Lower leg skin (tissue), 3 donors: ENCODE measurements at regions not wholly inside any gene's neighbourhood (a gene's known extent, or its start where the extent isn't known, plus 50 kb on each side); places are given as distances from the start of the nearest gene placed in this dataset.

Experiments used
- CTCF ChIP-seq, 3 donors: fragments of 450-650 bp; IDR thresholded peaks; one replicate each; pipeline ENCODE4 v1.5.1; 2016; ENCODE audit warnings: antibody characterized with exemption in 3 of 3, mild to moderate bottlenecking in 3 of 3, moderate library complexity in 2 of 3
- POLR2A ChIP-seq, 2 donors: fragments of 450-650 bp; IDR thresholded peaks; one replicate each; pipeline ENCODE4 v1.6.1; 2016 to 2017; ENCODE audit warnings: antibody characterized with exemption in 2 of 2, mild to moderate bottlenecking in 1 of 2, moderate library complexity in 1 of 2

GRCh38 chr11:131044851-131045250 lies 128.6 kb upstream of the SNX19 start:
- TF ChIP-seq CTCF (IDR thresholded peaks at IDR 0.05) (no peak), POLR2A (IDR thresholded peaks at IDR 0.05) (no peak)
